ENCODE measurements at regions not wholly inside any gene's neighbourhood (a gene's known extent, or its start where the extent isn't known, plus 50 kb on each side); places are given as distances from the start of the nearest gene placed in this dataset.

- TF ChIP-seq CTCF (conservative IDR thresholded peaks at IDR 0.05; ENCODE audit: control insufficient read depth, insufficient read depth, low read depth, low read length) = no peak
Observed at GRCh38 chr10:8374334-8374733, 319.8 kb downstream of the GATA3 start.

GRCh38 chr10:8375137-8375536 is 320.6 kb downstream of the GATA3 start:
- no peak overlapping the region for H3K4me3 ChIP-seq (ENCODE audit: control insufficient read depth, low read depth, low read length)
- DNase-seq (ENCODE audit: low read depth) = no peak
- TF ChIP-seq CTCF (conservative IDR thresholded peaks at IDR 0.05; ENCODE audit: control insufficient read depth, insufficient read depth, low read depth, low read length) = no peak

More at GRCh38 chr10:8374334-8374733, 319.8 kb downstream of the GATA3 start:
- DNase-seq (ENCODE audit: low read depth) = no peak
- H3K4me3 ChIP-seq (ENCODE audit: control insufficient read depth, low read depth, low read length) = no peak overlapping the region

GRCh38 chr10:8378198-8378983 is 323.9 kb downstream of the GATA3 start:
- no peak overlapping the region for H3K4me3 ChIP-seq (ENCODE audit: control insufficient read depth, low read depth, low read length)
- no peak for TF ChIP-seq CTCF (conservative IDR thresholded peaks at IDR 0.05; ENCODE audit: control insufficient read depth, insufficient read depth, low read depth, low read length)
- no peak for DNase-seq (ENCODE audit: low read depth)

- no peak for TF ChIP-seq CTCF (conservative IDR thresholded peaks at IDR 0.05; ENCODE audit: control insufficient read depth, insufficient read depth, low read depth, low read length)
- DNase-seq (ENCODE audit: low read depth) = no peak
- no peak overlapping the region for H3K4me3 ChIP-seq (ENCODE audit: control insufficient read depth, low read depth, low read length)
Observed at GRCh38 chr10:8379906-8380832, 325.7 kb downstream of the GATA3 start.

- no peak for DNase-seq (ENCODE audit: low read depth)
- TF ChIP-seq CTCF (conservative IDR thresholded peaks at IDR 0.05; ENCODE audit: control insufficient read depth, insufficient read depth, low read depth, low read length) = no peak
Observed at GRCh38 chr10:8380833-8381496, 326.5 kb downstream of the GATA3 start.

GRCh38 chr10:8386781-8387180 is 332.3 kb downstream of the GATA3 start:
- no peak for TF ChIP-seq CTCF (conservative IDR thresholded peaks at IDR 0.05; ENCODE audit: control insufficient read depth, insufficient read depth, low read depth, low read length)
- no peak for DNase-seq (ENCODE audit: low read depth)
- no peak overlapping the region for H3K4me3 ChIP-seq (ENCODE audit: control insufficient read depth, low read depth, low read length)

More at GRCh38 chr10:8380833-8381496, 326.5 kb downstream of the GATA3 start:
- H3K4me3 ChIP-seq (ENCODE audit: control insufficient read depth, low read depth, low read length) = no peak overlapping the region
